ENCODE measurements at regions not wholly inside any gene's neighbourhood (a gene's known extent, or its start where the extent isn't known, plus 50 kb on each side); places are given as distances from the start of the nearest gene placed in this dataset.
"Not testable (repeated sequence)": the region's sequence is repeated elsewhere in the genome, so short reads cannot be mapped to it uniquely, and the experiment has no call there.

DNA sequence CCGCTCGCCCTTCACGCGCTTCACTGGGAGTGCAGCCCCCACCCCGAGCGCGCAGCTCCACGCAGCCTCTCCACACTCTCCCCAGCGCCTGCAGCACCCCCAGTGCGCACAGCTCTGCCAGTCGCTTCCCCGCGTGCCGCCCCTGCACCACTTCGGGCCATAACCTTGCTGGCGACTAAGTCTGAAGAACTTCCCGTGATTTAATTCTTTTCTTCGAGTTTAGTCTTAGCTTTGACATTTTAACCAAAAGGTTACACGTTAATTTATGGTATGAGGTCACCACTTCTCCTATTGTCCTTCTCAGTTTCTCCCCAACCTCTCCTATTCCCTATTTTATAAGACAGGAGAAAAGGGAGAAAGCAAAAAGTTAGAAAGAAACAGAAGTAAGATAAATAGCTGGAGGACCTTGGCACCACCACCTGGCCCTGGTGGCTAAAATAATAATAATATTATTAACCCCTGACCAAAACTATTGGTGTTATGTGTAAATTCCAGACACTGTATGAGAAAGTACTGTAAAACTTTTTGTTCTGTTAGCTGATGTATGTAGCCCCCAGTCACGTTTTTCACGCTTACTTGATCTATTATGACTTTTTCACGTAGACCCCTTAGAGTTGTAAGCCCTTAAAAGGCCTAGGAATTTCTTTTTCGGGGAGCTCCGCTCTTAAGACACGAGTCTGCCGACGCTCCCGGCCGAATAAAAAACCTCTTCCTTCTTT lies 129.2 kb downstream of the KBTBD2 start:
- not testable (repeated sequence) for TF ChIP-seq POLR2AphosphoS5 (IDR thresholded peaks at IDR 0.05; ENCODE audit: low read depth, low read length); SIN3A (IDR thresholded peaks at IDR 0.05; ENCODE audit: borderline replicate concordance, insufficient read depth, low read depth, low read length)
- TF ChIP-seq, protein P1, sequence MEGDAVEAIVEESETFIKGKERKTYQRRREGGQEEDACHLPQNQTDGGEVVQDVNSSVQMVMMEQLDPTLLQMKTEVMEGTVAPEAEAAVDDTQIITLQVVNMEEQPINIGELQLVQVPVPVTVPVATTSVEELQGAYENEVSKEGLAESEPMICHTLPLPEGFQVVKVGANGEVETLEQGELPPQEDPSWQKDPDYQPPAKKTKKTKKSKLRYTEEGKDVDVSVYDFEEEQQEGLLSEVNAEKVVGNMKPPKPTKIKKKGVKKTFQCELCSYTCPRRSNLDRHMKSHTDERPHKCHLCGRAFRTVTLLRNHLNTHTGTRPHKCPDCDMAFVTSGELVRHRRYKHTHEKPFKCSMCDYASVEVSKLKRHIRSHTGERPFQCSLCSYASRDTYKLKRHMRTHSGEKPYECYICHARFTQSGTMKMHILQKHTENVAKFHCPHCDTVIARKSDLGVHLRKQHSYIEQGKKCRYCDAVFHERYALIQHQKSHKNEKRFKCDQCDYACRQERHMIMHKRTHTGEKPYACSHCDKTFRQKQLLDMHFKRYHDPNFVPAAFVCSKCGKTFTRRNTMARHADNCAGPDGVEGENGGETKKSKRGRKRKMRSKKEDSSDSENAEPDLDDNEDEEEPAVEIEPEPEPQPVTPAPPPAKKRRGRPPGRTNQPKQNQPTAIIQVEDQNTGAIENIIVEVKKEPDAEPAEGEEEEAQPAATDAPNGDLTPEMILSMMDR (IDR thresholded peaks at IDR 0.05), result not testable (repeated sequence)
- TF ChIP-seq, protein P2, sequence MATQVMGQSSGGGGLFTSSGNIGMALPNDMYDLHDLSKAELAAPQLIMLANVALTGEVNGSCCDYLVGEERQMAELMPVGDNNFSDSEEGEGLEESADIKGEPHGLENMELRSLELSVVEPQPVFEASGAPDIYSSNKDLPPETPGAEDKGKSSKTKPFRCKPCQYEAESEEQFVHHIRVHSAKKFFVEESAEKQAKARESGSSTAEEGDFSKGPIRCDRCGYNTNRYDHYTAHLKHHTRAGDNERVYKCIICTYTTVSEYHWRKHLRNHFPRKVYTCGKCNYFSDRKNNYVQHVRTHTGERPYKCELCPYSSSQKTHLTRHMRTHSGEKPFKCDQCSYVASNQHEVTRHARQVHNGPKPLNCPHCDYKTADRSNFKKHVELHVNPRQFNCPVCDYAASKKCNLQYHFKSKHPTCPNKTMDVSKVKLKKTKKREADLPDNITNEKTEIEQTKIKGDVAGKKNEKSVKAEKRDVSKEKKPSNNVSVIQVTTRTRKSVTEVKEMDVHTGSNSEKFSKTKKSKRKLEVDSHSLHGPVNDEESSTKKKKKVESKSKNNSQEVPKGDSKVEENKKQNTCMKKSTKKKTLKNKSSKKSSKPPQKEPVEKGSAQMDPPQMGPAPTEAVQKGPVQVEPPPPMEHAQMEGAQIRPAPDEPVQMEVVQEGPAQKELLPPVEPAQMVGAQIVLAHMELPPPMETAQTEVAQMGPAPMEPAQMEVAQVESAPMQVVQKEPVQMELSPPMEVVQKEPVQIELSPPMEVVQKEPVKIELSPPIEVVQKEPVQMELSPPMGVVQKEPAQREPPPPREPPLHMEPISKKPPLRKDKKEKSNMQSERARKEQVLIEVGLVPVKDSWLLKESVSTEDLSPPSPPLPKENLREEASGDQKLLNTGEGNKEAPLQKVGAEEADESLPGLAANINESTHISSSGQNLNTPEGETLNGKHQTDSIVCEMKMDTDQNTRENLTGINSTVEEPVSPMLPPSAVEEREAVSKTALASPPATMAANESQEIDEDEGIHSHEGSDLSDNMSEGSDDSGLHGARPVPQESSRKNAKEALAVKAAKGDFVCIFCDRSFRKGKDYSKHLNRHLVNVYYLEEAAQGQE (IDR thresholded peaks at IDR 0.05; ENCODE audit: insufficient read depth in 1 of 2, low read depth in 2 of 2, low read length in 1 of 2), result not testable (repeated sequence)

All from Panc1 (cell line).